ENCODE measurements at regions not wholly inside any gene's neighbourhood (a gene's known extent, or its start where the extent isn't known, plus 50 kb on each side); places are given as distances from the start of the nearest gene placed in this dataset.

DNA sequence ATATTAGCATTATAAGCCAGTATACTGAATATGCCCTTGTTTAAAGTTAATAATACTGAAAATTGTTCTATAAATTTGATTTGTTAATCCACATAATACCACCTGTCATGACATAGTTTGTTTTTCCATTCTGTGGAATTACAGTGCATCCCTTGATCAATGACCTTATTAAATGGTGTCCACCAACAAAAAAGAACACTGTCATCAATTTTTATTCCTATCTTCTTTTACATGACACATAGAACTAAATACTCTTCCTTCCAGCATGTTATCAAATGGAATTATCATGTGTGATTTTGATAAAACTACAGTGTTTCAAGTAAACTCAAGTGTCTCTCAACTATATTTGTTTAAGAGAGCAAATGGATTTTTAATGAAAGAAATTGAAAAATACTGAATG, 221.8 kb upstream of the MBL2 start:
- Histone ChIP-seq H3K27ac (no peak overlapping the region), H3K27me3 (no peaks in the 10 kb centered on the region), H3K36me3 (replicated peaks in 1 of 2; ENCODE audit: insufficient read depth in 1 of 2, low read depth in 2 of 2) (no peaks in the 10 kb centered on the region), H3K4me3 (no peak overlapping the region), H3K4me1 (no peaks in the 10 kb centered on the region), H3K9me3 (no peaks in the 10 kb centered on the region)
- intact Hi-C loops (cut with DNase I): no loop called here
- no peak for ATAC-seq
- no peak for DNase-seq
- TF ChIP-seq POLR2A (IDR thresholded peaks at IDR 0.05): no peak
- TF ChIP-seq, protein P1, sequence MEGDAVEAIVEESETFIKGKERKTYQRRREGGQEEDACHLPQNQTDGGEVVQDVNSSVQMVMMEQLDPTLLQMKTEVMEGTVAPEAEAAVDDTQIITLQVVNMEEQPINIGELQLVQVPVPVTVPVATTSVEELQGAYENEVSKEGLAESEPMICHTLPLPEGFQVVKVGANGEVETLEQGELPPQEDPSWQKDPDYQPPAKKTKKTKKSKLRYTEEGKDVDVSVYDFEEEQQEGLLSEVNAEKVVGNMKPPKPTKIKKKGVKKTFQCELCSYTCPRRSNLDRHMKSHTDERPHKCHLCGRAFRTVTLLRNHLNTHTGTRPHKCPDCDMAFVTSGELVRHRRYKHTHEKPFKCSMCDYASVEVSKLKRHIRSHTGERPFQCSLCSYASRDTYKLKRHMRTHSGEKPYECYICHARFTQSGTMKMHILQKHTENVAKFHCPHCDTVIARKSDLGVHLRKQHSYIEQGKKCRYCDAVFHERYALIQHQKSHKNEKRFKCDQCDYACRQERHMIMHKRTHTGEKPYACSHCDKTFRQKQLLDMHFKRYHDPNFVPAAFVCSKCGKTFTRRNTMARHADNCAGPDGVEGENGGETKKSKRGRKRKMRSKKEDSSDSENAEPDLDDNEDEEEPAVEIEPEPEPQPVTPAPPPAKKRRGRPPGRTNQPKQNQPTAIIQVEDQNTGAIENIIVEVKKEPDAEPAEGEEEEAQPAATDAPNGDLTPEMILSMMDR (IDR thresholded peaks at IDR 0.05): no peak

DNA sequence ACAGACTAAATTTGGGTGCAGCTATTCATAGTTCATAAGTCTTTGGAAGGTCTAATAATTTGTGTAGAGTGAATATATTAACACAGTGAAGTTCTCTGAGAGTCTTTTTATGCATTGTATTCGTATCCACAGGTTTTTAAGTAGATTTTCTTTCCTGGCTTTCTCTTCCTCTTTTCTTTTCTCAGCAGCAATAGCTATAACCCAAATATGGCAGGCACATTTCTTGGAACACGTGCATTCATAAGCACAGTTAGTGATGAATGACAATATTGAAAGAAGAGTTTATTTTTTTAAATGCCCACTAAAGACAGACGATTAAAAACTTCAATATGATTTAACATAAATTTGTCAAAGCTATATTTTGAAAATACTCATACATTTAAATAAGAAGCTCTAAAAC, 220.5 kb upstream of the MBL2 start:
- 70 to 79% methylated on average over 3 of the region's 3 CpGs for WGBS, 2 donors
- no peak for ATAC-seq
- intact Hi-C loops (cut with DNase I): no loop called here

DNA sequence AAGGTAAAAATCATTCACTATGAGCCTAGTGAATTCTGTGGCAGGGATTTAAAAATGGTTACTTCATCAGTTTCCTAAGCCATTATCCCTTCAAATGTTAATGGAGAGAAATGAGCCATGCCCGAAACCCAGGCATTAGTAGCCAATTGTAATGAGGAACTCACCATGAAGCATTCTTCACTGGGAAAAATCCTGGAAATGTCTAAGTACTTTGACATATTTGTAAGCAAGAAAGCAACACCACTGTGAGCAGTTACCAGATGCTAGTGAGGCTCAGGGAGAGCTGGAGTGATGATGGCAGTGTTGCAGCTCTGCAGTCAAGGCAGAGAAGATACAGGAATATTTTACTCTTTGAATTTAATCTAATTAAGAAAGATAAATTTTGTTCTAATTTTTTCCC, 220.0 kb upstream of the MBL2 start:
- DNase-seq: no peak
- intact Hi-C loops (cut with DNase I): no loop called here
- H3K27me3 ChIP-seq: no peaks in the 10 kb centered on the region
- H3K9me3 ChIP-seq: no peaks in the 10 kb centered on the region
- WGBS, 2 donors: 88 to 95% methylated on average over 1 of the region's 1 CpG
- H3K4me1 ChIP-seq: no peaks in the 10 kb centered on the region
- H3K36me3 ChIP-seq (replicated peaks in 1 of 2; ENCODE audit: insufficient read depth in 1 of 2, low read depth in 2 of 2): no peaks in the 10 kb centered on the region
- ATAC-seq: no peak
- H3K27ac ChIP-seq: no peak overlapping the region
- H3K4me3 ChIP-seq: no peak overlapping the region
- no peak for TF ChIP-seq POLR2A (IDR thresholded peaks at IDR 0.05)
- TF ChIP-seq, protein P1 (IDR thresholded peaks at IDR 0.05): no peak

More for the DNA sequence above, 220.5 kb upstream of the MBL2 start:
- TF ChIP-seq POLR2A (IDR thresholded peaks at IDR 0.05): no peak
- TF ChIP-seq, protein P1 (IDR thresholded peaks at IDR 0.05): no peak
- no peaks in the 10 kb centered on the region for H3K36me3 ChIP-seq (replicated peaks in 1 of 2; ENCODE audit: insufficient read depth in 1 of 2, low read depth in 2 of 2)
- no peaks in the 10 kb centered on the region for H3K9me3 ChIP-seq
- no peaks in the 10 kb centered on the region for H3K4me1 ChIP-seq
- H3K27me3 ChIP-seq: no peaks in the 10 kb centered on the region
- no peak overlapping the region for H3K4me3 ChIP-seq
- no peak for DNase-seq
- no peak overlapping the region for H3K27ac ChIP-seq

DNA sequence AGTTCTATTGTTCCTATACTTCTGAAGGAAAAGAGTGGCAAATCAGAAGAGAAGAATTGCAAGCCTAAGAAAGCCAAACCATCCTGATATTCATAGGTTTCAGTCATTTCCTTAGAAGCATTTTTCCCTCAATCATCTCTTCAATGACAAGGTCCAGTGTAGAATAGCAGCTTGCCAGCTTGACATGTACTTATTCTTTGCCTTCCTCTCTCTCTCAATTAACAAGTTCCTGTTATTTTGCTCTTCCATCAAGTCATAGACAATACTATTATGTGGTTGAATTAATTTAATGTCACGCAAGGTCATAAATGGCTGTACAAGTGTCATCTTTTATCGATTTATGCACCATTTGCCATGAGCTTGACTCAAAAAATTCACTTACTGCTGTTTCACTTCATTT, 216.3 kb upstream of the MBL2 start:
- Histone ChIP-seq H3K4me3 (no peak overlapping the region), H3K27me3 (no peaks in the 10 kb centered on the region), H3K9me3 (no peaks in the 10 kb centered on the region), H3K27ac (no peak overlapping the region), H3K4me1 (no peaks in the 10 kb centered on the region), H3K36me3 (replicated peaks in 1 of 2; ENCODE audit: insufficient read depth in 1 of 2, low read depth in 2 of 2) (no peaks in the 10 kb centered on the region)
- ATAC-seq (no peak), DNase-seq (no peak)
- TF ChIP-seq, protein P1 (IDR thresholded peaks at IDR 0.05): no peak
- no peak for TF ChIP-seq POLR2A (IDR thresholded peaks at IDR 0.05)
- 85 to 91% methylated on average over 2 of the region's 2 CpGs for WGBS, 2 donors
- intact Hi-C loops (cut with DNase I): no loop called here

DNA sequence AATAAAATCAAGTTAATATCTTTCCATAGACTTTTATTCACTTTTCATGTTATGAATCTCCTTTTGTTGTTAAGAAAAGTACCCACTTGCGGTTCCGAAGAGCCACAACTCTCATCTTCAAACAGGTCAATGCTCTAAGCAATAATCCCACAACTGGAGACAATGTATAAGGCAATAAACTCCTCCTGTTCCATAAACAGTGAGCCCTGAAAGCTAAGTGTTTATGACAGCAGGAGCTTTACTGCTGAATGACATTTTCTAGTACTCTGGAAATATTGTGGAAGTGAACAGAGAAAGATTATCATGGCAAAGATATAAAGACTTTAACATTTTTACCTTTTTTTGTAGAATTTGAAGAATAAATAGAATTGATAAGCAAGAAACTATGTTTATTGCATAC, 213.5 kb upstream of the MBL2 start:
- H3K4me1 ChIP-seq: no peaks in the 10 kb centered on the region

More for the DNA sequence above, 213.5 kb upstream of the MBL2 start:
- intact Hi-C loops (cut with DNase I): no loop called here
- Histone ChIP-seq H3K9me3 (no peaks in the 10 kb centered on the region), H3K36me3 (replicated peaks in 1 of 2; ENCODE audit: insufficient read depth in 1 of 2, low read depth in 2 of 2) (no peaks in the 10 kb centered on the region), H3K27me3 (no peaks in the 10 kb centered on the region), H3K27ac (no peak overlapping the region), H3K4me3 (no peak overlapping the region)
- TF ChIP-seq, protein P1 (IDR thresholded peaks at IDR 0.05): no peak
- no peak for TF ChIP-seq POLR2A (IDR thresholded peaks at IDR 0.05)
- ATAC-seq: no peak
- WGBS, 2 donors: 87 to 95% methylated on average over 2 of the region's 2 CpGs
- DNase-seq: no peak
